ENCODE measurements at regions not wholly inside any gene's neighbourhood (a gene's known extent, or its start where the extent isn't known, plus 50 kb on each side); places are given as distances from the start of the nearest gene placed in this dataset.

GRCh38 chr2:14316594-14316993 is 315.9 kb upstream of the LRATD1 start (continued):
- TF ChIP-seq CLOCK (CRISPR knock-in tag; IDR thresholded peaks at IDR 0.05; ENCODE audit: borderline replicate concordance) (no peak), ZNF175 (CRISPR knock-in tag; IDR thresholded peaks at IDR 0.05; ENCODE audit: low read depth) (no peak), ZBTB34 (CRISPR knock-in tag; IDR thresholded peaks at IDR 0.05) (no peak), KAT2B (IDR thresholded peaks at IDR 0.05; ENCODE audit: low read depth, low read length) (no peak), ARID2 (IDR thresholded peaks at IDR 0.05) (no peak), SIX5 (IDR thresholded peaks at IDR 0.05; ENCODE audit: borderline replicate concordance in 1 of 2, insufficient read depth in 1 of 2, low read depth in 1 of 2, low read length in 2 of 2) (no peak), U2AF2 (optimal IDR thresholded peaks at IDR 0.05; ENCODE audit: low read depth, low read length) (no peak), CAMTA2 (CRISPR knock-in tag; conservative IDR thresholded peaks at IDR 0.05) (no peak)
